GM13976 (cell line): ENCODE measurements at regions not wholly inside any gene's neighbourhood (a gene's known extent, or its start where the extent isn't known, plus 50 kb on each side); places are given as distances from the start of the nearest gene placed in this dataset.

Experiments used
- DNase-seq: peaks from one replicate; pipeline ENCODE4 v3.0.0; 2012; ENCODE audit warnings: low spot score
- in situ Hi-C: fragments of 300-500 bp; cut with MboI; formaldehyde crosslinking; loops from one replicate; pipeline ENCODE4 v1.12.0; 2022; ENCODE audit warnings: low sequenced_read_pairs, mixed read lengths, inconsistent platforms; ENCODE audit not compliant: unreplicated experiment
- TF ChIP-seq, protein P1 (sequence below): IDR thresholded peaks from 2 replicates; pipeline ENCODE4 v1.5.1; 2012; ENCODE audit warnings: borderline replicate concordance, mild to moderate bottlenecking; ENCODE audit not compliant: insufficient read depth; ENCODE audit errors: extremely low read depth, missing control alignments, control extremely low read depth

DNA sequence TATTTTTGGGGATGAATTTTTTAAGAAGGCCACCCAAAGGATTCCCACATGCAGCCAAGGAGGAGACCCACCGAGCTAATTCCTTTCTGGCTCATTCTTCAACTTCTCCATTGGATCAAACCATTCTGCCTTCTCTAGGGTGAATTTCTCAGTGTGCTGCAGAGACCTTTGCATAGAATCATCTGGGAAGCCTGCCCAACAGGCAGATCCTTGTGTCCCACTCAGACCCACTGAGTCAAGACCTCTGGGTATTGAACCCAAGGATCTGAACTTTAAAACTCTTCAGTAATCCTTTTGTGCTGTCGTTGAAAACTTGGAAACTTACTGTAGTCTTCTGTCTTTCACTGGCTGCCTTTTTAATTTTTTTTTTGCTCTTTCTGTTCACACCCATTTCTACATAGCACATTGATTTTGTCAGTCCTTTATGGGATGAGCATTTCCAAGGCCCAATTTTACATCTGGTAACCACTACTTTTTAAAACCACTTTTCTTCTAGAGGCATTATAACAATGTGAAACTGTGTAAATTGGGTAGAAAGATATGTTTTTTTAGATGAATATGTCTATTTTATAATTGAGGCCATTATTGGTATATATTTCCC, 120.2 kb downstream of the TSN start:
- TF ChIP-seq, protein P1, sequence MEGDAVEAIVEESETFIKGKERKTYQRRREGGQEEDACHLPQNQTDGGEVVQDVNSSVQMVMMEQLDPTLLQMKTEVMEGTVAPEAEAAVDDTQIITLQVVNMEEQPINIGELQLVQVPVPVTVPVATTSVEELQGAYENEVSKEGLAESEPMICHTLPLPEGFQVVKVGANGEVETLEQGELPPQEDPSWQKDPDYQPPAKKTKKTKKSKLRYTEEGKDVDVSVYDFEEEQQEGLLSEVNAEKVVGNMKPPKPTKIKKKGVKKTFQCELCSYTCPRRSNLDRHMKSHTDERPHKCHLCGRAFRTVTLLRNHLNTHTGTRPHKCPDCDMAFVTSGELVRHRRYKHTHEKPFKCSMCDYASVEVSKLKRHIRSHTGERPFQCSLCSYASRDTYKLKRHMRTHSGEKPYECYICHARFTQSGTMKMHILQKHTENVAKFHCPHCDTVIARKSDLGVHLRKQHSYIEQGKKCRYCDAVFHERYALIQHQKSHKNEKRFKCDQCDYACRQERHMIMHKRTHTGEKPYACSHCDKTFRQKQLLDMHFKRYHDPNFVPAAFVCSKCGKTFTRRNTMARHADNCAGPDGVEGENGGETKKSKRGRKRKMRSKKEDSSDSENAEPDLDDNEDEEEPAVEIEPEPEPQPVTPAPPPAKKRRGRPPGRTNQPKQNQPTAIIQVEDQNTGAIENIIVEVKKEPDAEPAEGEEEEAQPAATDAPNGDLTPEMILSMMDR = no peak
- in situ Hi-C loops = no loop called here
- no peak for DNase-seq

DNA sequence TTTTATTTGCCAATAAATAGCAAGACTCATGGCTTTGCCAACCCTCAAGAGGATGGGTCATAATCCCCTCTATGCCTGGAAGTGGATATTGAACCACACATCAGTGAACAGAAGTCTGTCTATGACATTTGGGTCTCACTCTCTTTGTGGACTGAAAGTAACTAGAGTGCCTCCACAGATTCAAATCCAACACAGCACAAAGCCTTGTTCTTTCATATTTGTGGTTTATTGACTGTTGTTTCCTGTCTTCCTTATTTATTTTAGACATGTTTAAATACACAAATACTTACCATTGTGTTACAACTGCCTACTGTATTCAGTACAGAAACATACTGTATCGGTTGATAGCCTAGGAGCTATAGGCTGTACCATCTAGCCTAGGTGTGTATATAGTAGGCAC, 121.9 kb downstream of the TSN start:
- in situ Hi-C loops = no loop called here
- TF ChIP-seq, protein P1 = no peak
- DNase-seq = no peak

DNA sequence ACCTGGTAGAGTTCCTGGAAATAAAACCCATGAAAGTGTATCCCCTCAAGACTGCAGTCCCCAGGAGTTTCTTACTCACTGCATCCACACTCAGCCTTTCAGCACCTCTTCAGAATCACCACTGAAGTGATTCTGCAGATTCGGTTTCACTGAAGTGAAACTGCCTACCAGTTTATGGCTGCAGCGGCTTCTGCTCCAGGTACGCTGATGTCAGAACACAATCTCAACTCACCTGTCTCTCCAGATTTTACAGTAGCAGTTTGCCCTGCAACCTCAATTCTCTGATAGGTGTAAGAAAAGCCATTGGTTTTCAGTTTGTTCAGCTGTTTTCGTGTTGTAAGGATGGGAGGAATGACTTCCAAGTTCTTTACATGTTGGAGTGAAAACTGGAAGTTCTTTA, 124.8 kb downstream of the TSN start:
- in situ Hi-C loops = no loop called here
- no peak for DNase-seq
- TF ChIP-seq, protein P1 = no peak

DNA sequence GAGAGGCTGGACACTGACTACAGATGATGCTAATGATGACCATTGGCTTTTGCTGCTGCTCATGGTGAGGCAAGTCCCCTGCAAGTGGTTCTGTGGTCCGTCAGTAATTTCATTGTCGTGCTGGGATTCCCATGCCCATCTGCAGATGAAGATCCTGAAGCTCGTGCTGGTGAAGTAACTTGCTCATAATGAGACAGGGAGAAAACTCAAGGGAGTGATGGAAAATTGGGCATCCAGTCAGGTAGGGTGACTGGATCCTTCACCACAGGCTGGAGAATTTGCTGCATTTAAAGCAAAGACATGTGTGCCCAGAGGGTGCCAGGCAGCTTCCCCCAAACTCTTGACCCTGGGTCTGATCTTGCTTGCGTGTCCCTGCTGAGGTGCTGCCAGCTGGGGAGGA, 125.6 kb downstream of the TSN start:
- no peak for DNase-seq
- in situ Hi-C loops = no loop called here
- TF ChIP-seq, protein P1 = no peak

DNA sequence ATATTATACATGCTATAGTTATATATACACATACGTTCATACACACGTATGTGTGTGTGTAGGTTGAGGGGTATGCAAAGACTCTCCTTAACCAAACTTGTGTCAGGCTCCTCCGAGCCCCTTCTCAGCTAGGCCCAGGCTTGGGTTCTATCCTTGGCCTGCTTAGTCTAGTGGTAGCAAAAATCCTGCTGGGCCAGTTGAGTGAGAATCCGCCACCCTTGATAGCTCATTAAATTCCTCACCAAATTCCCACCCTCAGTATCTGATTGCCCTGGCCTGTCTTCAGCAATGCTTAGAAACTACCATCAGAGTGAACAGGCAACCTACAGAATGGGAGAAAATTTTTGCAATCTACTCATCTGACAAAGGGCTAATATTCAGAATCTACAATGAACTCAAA, 126.5 kb downstream of the TSN start:
- DNase-seq = no peak
- TF ChIP-seq, protein P1 = no peak
- in situ Hi-C loops = no loop called here

DNA sequence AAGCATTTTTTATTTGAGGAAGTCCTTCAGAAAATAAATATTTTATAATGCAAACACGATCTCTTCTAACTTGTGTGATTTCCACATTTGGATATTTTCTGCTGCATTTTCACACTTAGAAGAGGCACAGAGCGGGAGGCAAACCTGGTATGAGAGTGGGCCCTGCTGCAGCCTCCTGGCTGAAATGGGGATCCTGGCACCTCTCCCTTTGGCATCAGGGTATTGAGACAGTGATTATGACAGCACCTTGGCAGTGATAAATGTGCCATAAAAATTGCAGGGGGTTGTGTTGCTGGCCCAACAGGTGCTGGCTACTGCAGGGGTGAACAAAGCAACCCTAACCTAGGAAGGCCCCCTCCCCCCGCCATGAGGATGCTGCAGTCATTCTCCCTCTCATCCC, 128.6 kb downstream of the TSN start:
- in situ Hi-C loops = no loop called here
- DNase-seq = no peak
- TF ChIP-seq, protein P1 = no peak
